ENCODE measurements at regions not wholly inside any gene's neighbourhood (a gene's known extent, or its start where the extent isn't known, plus 50 kb on each side); places are given as distances from the start of the nearest gene placed in this dataset.

GRCh38 chr2:173684896-173685459 lies 280.2 kb downstream of the SP3 start:
- DNase-seq (ENCODE audit: low spot score) = no peak
- TF ChIP-seq CTCF (IDR thresholded peaks at IDR 0.05; ENCODE audit: extremely low read depth, missing control alignments) = no peak

GRCh38 chr2:173690349-173690748 lies 274.8 kb downstream of the SP3 start:
- TF ChIP-seq CTCF (IDR thresholded peaks at IDR 0.05; ENCODE audit: extremely low read depth, missing control alignments) = no peak
- no peak for DNase-seq (ENCODE audit: low spot score)

- no peak for TF ChIP-seq CTCF (IDR thresholded peaks at IDR 0.05; ENCODE audit: extremely low read depth, missing control alignments)
- no peak for DNase-seq (ENCODE audit: low spot score)
Observed at GRCh38 chr2:173692068-173692467, 273.1 kb downstream of the SP3 start.

GRCh38 chr2:173693044-173693589 lies 272.1 kb downstream of the SP3 start:
- no peak for TF ChIP-seq CTCF (IDR thresholded peaks at IDR 0.05; ENCODE audit: extremely low read depth, missing control alignments)
- no peak for DNase-seq (ENCODE audit: low spot score)

GRCh38 chr2:173696274-173696673 lies 268.9 kb downstream of the SP3 start:
- no peak for TF ChIP-seq CTCF (IDR thresholded peaks at IDR 0.05; ENCODE audit: extremely low read depth, missing control alignments)
- no peak for DNase-seq (ENCODE audit: low spot score)

GRCh38 chr2:173697929-173698328 lies 267.2 kb downstream of the SP3 start:
- DNase-seq (ENCODE audit: low spot score) = no peak
- TF ChIP-seq CTCF (IDR thresholded peaks at IDR 0.05; ENCODE audit: extremely low read depth, missing control alignments) = no peak

- no peak for DNase-seq (ENCODE audit: low spot score)
- no peak for TF ChIP-seq CTCF (IDR thresholded peaks at IDR 0.05; ENCODE audit: extremely low read depth, missing control alignments)
Observed at GRCh38 chr2:173705656-173706055, 259.5 kb downstream of the SP3 start.
